CD1c-positive myeloid dendritic cell (primary cell): ENCODE measurements at regions not wholly inside any gene's neighbourhood (a gene's known extent, or its start where the extent isn't known, plus 50 kb on each side); places are given as distances from the start of the nearest gene placed in this dataset.
"Not testable (repeated sequence)": the region's sequence is repeated elsewhere in the genome, so short reads cannot be mapped to it uniquely, and the experiment has no call there.

Source experiments
- DNase-seq: peaks from one replicate; pipeline ENCODE4 v3.0.0-alpha.2; 2016; ENCODE audit errors: extremely low spot score

DNA sequence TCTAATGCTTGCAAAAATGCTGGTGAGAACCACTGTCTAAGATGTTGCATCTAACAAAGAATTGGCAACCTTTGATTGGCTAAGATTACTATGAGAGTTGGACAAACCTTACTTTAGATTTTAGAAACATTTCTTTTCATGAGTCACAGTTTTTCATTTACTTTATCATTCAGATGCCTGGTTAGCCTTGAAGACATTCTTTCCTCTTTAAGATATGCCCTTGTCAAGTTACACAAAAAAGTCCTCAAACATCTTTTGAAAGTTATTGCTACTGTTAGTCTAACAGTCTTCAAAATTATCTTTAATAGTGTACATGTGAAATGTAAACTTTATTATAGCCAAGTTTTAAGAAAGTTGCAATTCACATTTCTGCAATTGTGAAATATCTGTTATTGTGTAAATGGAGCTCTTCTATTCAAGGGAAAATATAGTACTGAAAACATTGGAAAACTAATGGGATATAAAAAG is 276.3 kb downstream of the RND3 start:
- DNase-seq = no peak

DNA sequence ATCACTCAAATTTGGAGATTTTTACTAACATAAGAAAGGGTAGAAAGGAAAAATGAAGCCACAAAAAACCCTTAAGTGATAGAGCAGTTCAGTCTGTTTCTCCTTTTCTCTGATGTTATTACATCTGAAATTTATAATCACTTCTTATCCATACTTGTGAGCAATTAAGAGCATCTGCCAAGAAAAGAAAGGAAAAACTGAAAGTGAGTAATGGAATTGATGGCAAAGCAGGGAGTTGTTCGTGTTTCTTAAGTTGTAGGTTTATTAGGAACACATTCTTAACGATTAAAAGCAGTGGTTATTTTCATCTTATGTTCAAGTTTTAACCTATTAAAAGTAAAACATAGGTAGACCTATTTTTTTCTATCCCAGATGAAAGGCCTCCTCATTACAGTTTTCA is 277.7 kb downstream of the RND3 start:
- no peak for DNase-seq

DNA sequence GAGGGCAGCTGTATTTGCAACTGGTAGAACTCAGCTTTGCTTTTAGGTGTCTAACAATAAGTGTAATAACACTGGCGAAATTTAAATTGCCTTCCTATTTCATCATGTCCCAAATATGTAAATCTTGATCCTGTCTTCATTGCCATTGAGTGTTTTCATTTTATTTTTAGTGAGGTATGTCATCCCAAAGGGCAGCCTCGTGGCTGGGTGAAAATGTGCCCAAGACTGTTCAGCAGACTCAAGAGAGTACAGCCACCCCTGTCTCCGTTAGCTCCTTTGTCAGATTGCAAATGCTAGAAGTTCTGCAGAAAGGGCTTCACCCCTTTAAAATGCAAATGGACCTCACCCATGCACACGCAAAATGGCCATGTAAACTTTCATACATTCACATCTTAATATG is 278.8 kb downstream of the RND3 start:
- DNase-seq = no peak

DNA sequence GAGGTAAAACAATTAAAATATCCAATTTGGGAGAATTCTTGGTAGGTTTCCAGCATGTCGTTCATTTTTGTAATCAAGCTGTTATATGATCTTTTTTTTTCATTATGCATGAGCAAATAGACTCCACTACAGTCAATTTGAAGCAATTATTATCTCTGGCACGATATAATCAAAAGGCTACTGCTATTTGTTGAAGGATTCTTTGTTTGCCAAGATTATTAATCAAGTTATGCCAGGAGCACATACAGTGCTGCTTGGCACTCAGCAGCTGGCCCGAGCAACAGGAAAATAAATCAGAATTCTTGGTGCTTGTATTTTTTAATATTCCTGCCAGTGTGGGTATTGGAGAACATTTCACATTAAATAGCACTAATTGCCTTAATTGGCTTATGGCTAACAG is 279.5 kb downstream of the RND3 start:
- no peak for DNase-seq

DNA sequence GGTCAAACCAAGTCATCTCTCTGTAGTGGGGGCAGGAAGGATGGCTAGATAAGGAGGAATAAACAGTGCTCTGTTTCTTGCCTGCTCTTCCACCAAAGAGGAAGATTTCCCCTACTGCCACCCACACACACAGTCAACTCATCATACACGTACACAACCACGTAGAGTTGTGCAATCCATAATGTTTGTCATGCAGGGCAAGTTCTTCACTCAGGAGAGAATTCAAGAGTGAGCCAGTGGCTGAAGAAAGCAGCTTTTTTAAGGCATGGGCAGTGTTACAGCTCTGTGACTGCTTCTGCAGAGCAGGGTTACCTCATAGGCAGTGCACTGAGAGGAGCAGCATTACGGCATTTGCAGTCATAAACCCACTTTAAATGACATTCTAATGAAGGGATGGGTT is 283.0 kb downstream of the RND3 start:
- DNase-seq = no peak

DNA sequence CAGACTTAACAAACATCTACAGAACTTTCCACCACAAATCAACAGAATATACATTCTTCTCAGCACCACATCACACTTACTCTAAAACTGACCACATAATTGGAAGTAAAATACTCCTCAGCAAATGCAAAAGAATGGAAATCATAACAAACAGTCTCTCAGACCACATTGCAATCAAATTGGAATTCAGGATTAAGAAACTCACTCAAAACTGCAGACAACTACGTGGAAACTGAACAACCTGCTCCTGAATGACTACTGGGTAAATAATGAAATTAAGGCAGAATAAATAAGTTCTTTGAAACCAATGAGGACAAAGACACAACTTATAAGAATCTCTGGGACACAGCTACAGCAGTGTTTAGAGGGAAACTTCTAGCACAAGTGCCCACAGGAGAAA is 292.7 kb downstream of the RND3 start:
- DNase-seq = not testable (repeated sequence)

DNA sequence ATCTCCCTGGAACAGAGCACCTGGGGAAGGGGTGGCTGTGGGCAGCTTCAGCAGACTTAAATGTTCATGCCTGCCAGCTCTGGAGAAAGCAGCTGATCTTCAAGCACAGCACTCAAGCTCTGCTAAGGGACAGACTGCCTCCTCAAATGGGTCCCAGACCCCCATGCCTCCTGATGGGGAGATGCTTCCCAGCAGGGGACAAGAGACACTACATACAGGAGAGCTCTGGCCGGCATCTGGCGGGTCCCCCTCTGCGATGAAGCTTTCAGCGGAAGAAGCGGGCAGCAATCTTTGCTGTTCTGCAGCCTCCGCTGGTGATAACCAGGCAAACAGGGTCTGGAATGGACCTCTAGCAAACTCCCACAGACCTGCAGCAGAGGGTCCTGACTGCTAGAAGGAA is 294.8 kb downstream of the RND3 start:
- no peak for DNase-seq

DNA sequence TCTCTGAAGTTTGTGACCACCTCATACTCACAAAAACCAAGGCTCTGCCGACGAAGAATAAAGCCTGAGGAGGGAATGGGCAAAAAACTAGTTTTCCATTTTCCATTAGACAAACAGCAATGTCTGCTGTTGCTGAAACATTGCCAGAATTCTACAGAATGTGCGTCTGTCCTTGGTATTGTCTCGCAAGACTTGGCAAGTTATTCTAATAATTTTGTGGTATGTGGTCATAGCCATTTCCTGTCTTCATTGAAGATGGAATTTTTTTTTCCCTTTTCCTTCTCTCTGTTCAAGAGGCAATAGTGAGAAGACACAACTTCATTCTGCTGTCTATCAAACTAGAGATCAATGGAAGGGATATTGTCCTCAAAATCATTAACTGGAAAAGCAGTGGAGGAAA is 296.1 kb downstream of the RND3 start:
- DNase-seq = no peak

DNA sequence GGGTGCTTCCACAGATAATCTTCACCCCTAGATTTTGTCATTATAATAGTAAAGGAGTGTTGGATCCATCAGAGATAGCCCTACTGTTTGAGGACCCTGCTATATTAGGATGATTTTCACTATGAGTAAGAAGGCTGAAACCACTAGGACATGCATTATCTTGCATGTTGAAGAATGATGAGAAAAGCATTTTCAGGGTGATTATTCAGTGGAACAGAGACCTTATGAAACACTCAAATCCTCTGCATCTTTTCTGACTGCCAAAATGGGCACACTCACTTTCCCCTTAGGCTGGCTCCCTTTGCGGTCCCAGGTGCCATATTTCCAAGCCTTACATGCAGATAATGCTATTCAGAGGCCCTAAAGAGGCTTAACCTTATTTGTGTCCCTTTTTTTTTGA is 296.9 kb downstream of the RND3 start:
- no peak for DNase-seq

DNA sequence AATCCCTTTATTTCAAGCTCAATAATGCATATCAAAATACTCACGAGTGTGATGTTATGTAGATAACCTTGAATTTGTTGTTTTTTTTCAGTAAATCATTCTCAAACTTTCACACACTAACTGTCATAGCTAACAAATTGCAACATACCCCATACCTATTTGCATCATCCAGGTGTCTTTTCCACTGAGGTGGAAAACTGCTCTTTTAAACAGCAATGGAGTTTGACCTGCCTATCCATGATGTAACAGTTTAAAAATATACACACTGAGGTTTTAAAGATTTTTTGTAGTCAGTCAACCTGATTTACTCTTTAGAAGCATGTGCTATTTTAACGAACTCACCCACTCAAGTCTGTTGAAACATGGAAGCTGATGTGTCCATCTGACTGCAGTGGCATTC is 298.7 kb downstream of the RND3 start:
- DNase-seq = no peak

DNA sequence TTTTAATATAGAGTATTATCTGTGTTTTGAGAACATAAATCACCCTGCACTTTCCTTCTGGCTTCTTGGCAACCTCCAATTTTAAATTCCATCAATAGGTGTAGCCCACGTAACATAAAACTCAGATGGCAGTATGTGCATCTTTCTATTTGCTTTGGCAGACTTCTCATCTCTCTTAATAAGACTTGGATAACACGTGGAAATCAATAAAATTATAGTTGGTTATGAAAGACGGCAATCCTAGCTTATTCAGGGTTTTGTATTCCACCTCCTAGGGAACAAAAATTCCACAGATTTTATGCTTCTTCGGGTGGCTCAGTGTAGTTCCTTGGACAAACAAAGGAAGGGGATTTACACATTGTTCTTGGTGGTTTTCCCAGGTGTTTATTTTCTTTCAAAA is 299.3 kb downstream of the RND3 start:
- no peak for DNase-seq

DNA sequence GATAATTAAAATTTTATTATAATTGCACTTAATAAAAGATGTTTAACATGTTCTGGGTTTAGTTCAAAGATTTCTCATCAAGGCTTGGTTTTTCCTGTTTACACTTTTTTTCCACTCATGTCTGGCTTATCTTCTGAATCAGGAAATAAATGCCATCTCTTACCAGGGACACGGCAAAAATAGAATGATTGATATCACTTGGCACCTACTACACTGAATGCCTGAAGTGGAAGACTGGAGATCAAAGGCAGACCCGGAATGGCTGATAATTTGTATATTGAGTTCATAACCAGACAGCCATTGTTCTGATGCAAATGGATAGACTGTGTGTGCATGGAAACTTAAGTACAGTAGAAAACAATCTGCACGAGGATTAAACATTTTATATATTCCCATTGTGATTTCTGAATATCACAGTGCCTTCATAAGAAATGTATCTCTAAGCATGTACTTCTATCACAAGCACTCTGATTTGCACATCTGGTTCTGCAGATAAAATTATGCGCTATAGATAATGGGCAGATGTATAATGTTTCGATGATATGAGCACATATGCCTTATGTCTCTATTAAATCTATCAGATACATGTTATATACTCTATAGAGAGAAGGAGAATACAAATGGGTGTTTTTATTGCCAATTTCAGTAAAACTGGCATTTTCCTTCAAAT is 304.8 kb downstream of the RND3 start:
- DNase-seq = no peak

DNA sequence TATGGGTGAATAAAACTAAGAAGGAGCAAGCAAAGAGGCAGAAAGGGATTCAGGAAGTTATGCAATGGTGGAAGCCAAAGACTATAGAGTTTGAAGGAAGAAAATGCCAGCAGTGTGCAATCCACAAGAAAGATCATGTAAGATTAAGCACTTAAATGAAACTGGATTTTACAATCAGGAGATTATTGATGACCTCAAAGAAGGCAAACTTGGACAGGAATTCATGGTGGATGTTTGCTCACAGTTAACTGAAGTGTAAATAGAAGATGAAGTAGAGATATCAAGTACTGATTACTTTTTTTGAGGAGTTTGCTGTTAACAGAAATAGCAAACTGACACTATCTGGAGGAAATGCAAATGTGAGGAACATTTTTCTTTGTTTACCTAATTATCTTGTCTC is 308.9 kb downstream of the RND3 start:
- no peak for DNase-seq

DNA sequence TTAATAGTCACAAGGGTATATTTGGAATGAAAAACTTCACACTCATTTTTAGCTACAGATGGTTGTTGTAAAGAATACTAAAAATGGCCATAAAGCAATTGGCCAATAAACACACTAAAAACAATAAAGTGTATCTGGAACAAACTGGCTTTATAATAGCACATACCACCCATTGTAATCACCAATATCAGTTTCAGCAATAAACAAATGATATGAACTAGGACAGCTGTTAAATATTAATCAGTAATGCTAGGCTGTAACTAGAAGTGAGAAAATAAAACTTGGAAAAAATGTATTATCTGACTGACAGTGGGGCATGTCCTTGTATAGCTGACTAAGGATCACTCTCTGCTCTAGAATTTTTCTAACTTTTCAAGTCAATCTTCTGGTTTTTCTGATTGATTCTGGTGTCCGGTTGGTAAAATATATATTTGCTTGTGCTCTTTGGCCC is 312.5 kb downstream of the RND3 start:
- no peak for DNase-seq

DNA sequence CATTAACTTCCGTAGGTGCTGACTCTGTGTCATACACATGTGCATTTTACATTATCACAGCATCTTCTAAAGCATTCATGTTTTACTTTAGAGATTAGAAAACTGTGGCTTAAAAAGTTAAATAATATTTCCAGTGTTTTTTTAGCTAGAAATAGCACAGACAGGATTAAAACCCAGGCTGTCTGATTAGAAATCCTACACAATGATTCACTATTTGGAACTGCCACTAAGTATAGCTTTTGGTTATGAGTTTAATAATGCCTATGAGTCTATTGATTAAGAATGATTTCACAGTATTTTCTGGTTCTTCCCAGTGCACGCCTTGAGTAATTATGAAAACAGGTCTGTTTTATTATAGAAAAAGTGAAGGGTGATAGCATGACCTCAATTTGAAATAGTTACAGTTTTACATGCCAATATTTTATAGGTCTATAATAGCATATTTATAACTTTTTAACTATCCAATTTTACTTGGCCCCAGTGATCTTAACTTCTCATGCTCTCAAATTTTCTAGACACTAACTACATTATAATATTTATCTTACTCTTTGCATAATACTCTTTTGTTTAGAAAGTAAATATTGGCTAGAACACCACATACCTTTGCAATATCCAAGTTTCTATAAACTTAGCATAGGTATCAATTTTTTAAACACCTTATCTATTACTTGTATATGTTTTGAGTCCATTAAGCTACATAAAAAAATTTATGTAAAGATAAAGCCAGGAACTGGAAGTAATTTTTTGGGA is 313.2 kb downstream of the RND3 start:
- no peak for DNase-seq

DNA sequence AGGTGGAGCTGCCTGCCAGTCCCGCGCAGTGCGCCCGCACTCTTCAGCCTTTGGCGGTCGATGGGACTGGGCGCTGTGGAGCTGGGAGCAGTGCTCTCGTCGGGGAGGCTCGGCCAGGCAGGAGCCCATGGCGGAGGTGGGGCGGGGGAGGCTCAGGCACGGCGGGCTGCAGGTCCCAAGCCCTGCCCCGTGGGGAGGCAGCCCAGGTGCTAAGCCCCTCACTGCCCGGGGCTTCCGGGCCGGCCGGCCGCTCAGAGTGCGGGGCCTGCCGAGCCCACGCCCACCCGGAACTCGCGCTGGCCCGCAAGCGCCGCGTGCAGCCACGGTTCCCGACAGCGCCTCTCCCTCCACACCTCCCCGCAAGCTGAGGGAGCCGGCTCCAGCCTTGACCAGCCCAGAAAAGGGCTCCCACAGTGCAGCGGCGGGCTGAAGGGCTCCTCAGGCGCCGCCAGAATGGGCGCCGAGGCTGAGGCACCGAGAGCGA is 316.4 kb downstream of the RND3 start:
- DNase-seq = no peak

DNA sequence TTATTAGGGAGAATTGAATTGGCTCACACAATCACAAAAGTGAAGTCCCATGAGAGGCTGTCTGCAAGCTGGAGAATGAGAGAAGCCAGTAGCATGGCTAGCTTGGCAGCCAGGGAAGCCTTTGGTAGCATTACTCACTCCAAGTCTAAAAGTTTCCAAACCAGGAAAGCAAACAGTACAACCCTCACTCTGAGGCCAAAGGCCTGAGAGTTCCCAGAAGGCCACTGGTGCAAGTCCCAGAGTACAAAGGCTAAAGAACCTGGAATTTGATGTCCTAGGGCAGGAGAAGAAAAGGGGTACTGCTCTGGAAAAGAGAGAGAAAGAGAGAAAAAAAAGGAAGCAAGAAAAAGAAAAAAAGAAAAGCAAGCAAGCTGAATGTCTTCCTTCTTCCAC is 318.2 kb downstream of the RND3 start:
- no peak for DNase-seq

DNA sequence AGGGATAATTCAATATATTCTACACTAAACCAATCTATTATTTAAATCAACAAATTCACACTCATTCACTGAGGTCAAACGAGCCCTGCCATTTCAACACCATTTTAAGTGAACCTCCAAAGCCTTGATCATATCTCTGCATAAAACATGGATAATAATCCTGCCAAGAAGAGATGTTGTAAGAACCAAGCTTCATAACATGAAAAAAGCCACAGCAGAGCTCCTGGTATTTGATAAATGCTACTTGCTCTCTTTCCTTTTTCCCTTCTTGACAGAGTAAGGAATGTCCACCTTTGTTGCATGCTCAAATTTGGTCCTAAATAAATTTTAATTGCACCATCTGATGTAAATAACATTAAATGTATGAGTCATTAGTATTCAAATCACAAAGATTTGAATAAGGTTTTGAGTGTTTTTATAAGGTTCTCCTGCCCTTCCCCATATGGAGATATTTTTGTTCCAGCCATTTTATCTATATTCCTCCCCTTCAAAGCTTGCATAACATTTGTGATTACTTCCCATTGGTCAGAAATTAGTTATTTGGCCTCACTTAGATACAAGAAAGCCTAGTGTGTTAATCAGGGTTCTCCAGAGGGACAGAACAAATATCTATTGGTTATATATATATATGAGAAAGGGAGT is 318.8 kb downstream of the RND3 start:
- no peak for DNase-seq

DNA sequence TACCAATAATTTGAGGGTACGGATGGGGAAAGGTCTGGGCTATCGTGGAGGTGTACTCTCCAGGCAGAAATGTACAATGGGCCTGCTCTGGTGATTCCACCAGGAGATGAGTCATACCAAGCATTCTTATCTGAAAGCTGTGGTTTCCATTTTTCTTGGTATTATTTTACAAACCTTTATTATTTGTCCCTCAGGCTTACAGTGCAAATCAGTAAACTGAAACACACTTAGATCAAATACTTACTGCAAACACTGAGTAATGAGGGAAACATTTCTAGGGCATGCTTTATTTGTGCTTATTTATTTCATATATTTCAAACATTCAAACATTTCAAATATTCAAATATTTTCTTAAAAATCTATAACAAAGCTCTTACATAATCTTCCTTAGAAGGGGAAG is 319.8 kb downstream of the RND3 start:
- DNase-seq = no peak

DNA sequence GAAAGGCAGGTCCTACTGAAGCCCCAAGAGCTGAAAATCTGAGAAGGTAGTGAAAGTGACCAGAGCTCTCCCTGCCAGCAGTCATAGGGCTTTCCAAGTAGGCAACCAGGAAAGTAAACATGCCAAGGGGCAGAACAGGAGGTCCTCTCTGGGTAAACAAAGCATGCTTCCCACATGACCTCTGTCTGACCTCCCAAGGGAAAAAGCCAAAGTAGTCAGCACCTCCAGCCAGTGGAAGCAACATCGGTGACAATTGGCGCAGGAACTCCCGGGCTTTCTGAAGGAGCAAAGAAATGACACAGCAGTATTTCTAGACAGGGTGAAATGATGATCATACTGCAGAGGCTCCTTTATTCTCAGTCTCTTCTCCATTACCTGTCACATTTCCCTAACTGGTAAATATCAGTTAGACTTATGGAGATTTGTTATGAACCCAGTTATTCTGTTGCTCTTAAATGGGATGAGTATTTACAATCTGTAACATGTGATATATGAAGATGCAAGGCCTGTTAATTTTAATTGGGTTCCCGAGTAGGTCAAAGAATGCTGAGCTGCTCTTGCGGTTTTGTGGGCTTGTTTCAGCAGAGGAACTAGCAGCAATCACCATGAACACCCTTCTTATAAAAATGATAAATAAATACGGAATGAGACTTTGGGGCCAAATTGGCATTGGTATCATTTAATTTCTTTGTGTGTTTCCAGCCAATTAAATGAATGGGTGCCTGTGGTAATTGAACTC is 321.0 kb downstream of the RND3 start:
- no peak for DNase-seq

DNA sequence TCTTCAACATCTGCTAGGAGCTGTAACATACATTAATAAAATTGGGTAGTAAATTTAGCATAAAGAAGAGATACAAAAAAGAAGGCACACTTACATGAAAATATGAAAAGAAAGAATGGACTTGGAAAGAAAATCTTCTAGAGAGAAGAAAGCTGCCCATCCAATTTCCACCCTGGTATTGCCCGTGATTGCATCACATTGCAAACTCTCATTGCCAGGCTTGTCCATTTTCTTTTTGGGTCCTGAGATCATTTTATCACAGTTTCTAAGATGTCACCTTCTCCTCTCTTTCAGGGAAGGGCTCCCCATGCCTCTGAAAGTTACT is 321.5 kb downstream of the RND3 start:
- no peak for DNase-seq

DNA sequence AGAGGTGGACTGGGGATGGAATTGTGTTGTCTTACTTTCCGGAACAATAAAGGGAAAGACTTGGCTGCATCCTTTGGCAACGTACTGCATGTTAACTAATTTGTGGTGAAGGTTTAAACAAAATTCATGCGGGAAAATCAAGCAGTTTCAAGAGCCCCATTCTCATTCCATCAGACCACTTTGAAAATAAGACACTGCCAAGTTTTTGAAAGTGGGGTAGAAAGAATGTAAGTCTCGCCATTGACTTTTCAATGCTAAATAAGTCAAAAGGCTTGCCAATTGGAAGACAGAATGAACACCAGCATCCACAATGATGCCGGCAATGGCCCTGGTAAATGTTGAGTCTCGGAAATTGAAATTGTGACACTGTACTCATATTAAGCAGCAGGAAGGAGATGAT is 322.0 kb downstream of the RND3 start:
- no peak for DNase-seq
